ENCODE measurements at regions not wholly inside any gene's neighbourhood (a gene's known extent, or its start where the extent isn't known, plus 50 kb on each side); places are given as distances from the start of the nearest gene placed in this dataset.
A peak's percentile ranks its signal among the peaks of the same experiment; 100 is the strongest.

DNA sequence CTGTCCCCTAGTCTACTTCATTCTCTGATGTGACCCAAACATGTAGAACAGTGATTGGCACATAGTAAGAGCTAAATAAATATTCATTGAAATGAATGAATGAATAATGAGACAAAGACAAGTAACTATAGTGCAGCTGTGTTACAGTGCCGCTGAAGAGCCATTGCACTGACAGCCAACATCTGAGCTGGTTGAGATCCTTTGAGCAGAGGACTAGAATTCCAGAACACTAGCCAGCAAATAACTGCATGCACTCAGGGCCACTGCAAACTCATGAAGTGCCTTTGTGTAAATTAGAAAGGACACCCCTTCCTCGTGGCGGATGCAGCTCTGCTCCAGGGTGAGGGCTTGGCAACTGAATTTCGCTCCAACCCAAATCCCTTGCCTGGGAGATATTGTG, 230.3 kb upstream of the CDYL start:
- Mint-ChIP-seq H3K4me3 (ENCODE audit: unreplicated experiment) (no peak overlapping the region), H3K9me3 (ENCODE audit: unreplicated experiment) (peaks cover 2% of the 10 kb centered on the region), H3K27me3 (ENCODE audit: unreplicated experiment) (peaks cover 2% of the 10 kb centered on the region), H3K27ac (ENCODE audit: unreplicated experiment) (no peak overlapping the region), H3K36me3 (ENCODE audit: low read depth, unreplicated experiment) (peaks cover 4% of the 10 kb centered on the region), H3K4me1 (ENCODE audit: unreplicated experiment) (peaks cover 10% of the 10 kb centered on the region)
- DNase-seq (ENCODE audit: low spot score): no peak
- TF ChIP-seq CTCF (IDR thresholded peaks at IDR 0.05; ENCODE audit: unreplicated experiment): no peak

DNA sequence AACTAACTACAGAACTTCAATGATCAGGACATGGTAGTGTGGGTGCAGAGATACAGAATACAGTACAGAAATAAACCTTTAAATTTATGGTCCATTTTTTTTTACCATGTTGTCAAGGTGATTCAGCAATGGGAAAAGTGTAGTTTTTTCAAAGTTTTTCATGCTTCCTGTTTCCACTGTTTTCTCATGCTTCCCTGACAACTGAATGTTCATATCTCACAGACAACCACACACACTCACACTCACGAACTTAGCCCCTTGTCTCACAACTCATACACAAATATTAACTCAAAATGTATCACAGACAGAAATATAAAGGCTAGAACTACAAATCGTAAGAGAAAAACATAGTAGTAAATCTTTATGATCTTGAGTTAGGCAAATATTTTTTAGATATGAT, 232.6 kb upstream of the CDYL start:
- peaks cover 7% of the 10 kb centered on the region for H3K4me1 Mint-ChIP-seq (ENCODE audit: unreplicated experiment)
- TF ChIP-seq CTCF (IDR thresholded peaks at IDR 0.05; ENCODE audit: unreplicated experiment): no peak

GRCh38 chr6:4533576-4533975, 242.6 kb upstream of the CDYL start:
- H3K27me3 Mint-ChIP-seq (ENCODE audit: unreplicated experiment): no peaks in the 10 kb centered on the region
- TF ChIP-seq CTCF (IDR thresholded peaks at IDR 0.05; ENCODE audit: unreplicated experiment): no peak
- H3K4me1 Mint-ChIP-seq (ENCODE audit: unreplicated experiment): no peaks in the 10 kb centered on the region
- no peak for DNase-seq (ENCODE audit: low spot score)
- no peak overlapping the region for H3K27ac Mint-ChIP-seq (ENCODE audit: unreplicated experiment)
- H3K4me3 Mint-ChIP-seq (ENCODE audit: unreplicated experiment): no peak overlapping the region
- no peaks in the 10 kb centered on the region for H3K36me3 Mint-ChIP-seq (ENCODE audit: low read depth, unreplicated experiment)
- no peaks in the 10 kb centered on the region for H3K9me3 Mint-ChIP-seq (ENCODE audit: unreplicated experiment)

More for the DNA sequence above, 232.6 kb upstream of the CDYL start:
- H3K27ac Mint-ChIP-seq (ENCODE audit: unreplicated experiment): peak overlapping the region; percentile 76
- no peak for DNase-seq (ENCODE audit: low spot score)
- no peaks in the 10 kb centered on the region for H3K9me3 Mint-ChIP-seq (ENCODE audit: unreplicated experiment)
- no peaks in the 10 kb centered on the region for H3K36me3 Mint-ChIP-seq (ENCODE audit: low read depth, unreplicated experiment)
- H3K4me3 Mint-ChIP-seq (ENCODE audit: unreplicated experiment): no peak overlapping the region
- no peaks in the 10 kb centered on the region for H3K27me3 Mint-ChIP-seq (ENCODE audit: unreplicated experiment)

GRCh38 chr6:4531406-4531805, 244.8 kb upstream of the CDYL start:
- TF ChIP-seq CTCF (IDR thresholded peaks at IDR 0.05; ENCODE audit: unreplicated experiment): no peak
- Mint-ChIP-seq H3K27ac (ENCODE audit: unreplicated experiment) (no peak overlapping the region), H3K9me3 (ENCODE audit: unreplicated experiment) (no peaks in the 10 kb centered on the region), H3K4me1 (ENCODE audit: unreplicated experiment) (no peaks in the 10 kb centered on the region), H3K36me3 (ENCODE audit: low read depth, unreplicated experiment) (no peaks in the 10 kb centered on the region), H3K4me3 (ENCODE audit: unreplicated experiment) (no peak overlapping the region), H3K27me3 (ENCODE audit: unreplicated experiment) (no peaks in the 10 kb centered on the region)
- no peak for DNase-seq (ENCODE audit: low spot score)

GRCh38 chr6:4522453-4522852, 253.8 kb upstream of the CDYL start:
- no peak overlapping the region for H3K4me3 Mint-ChIP-seq (ENCODE audit: unreplicated experiment)
- no peak overlapping the region for H3K27ac Mint-ChIP-seq (ENCODE audit: unreplicated experiment)
- no peaks in the 10 kb centered on the region for H3K4me1 Mint-ChIP-seq (ENCODE audit: unreplicated experiment)
- H3K27me3 Mint-ChIP-seq (ENCODE audit: unreplicated experiment): peaks cover 2% of the 10 kb centered on the region
- TF ChIP-seq CTCF (IDR thresholded peaks at IDR 0.05; ENCODE audit: unreplicated experiment): no peak
- H3K36me3 Mint-ChIP-seq (ENCODE audit: low read depth, unreplicated experiment): no peaks in the 10 kb centered on the region
- DNase-seq (ENCODE audit: low spot score): no peak
- no peaks in the 10 kb centered on the region for H3K9me3 Mint-ChIP-seq (ENCODE audit: unreplicated experiment)

All from endothelial cell (in vitro differentiated cells).